C4-2B (cell line): ENCODE measurements at regions not wholly inside any gene's neighbourhood (a gene's known extent, or its start where the extent isn't known, plus 50 kb on each side); places are given as distances from the start of the nearest gene placed in this dataset.

Experiments used
- H3K27ac ChIP-seq: fragments of 450-650 bp; 2 replicates; pipeline ENCODE4 v1.5.1; 2017
- CTCF ChIP-seq: fragments of 450-650 bp; conservative IDR thresholded peaks from 2 replicates; pipeline ENCODE4 v1.5.1; 2017; ENCODE audit warnings: mild to moderate bottlenecking
- ZFX ChIP-seq: fragments of 450-650 bp; IDR thresholded peaks from 2 replicates; pipeline ENCODE4 v1.6.1; 2017

- no peak for TF ChIP-seq ZFX
- TF ChIP-seq CTCF, result no peak
- H3K27ac ChIP-seq, result no peak overlapping the region
Observed at GRCh38 chr3:139283301-139283700, 60.5 kb upstream of the MRPS22 start.

- no peak overlapping the region for H3K27ac ChIP-seq
- TF ChIP-seq CTCF (no peak), ZFX (no peak)
Observed at GRCh38 chr3:139284221-139284620, 59.6 kb upstream of the MRPS22 start.

GRCh38 chr3:139285691-139286090 lies 58.1 kb upstream of the MRPS22 start:
- TF ChIP-seq CTCF (no peak), ZFX (no peak)
- H3K27ac ChIP-seq, result no peak overlapping the region

GRCh38 chr3:139286241-139286640 lies 57.6 kb upstream of the MRPS22 start:
- no peak for TF ChIP-seq ZFX
- TF ChIP-seq CTCF, result no peak
- H3K27ac ChIP-seq, result no peak overlapping the region

- TF ChIP-seq CTCF (no peak), ZFX (no peak)
- no peak overlapping the region for H3K27ac ChIP-seq
Observed at GRCh38 chr3:139286825-139287224, 57.0 kb upstream of the MRPS22 start.

GRCh38 chr3:139287557-139287956 lies 56.3 kb upstream of the MRPS22 start:
- no peak for TF ChIP-seq ZFX
- TF ChIP-seq CTCF, result no peak
- H3K27ac ChIP-seq, result no peak overlapping the region

- TF ChIP-seq ZFX, result no peak
- no peak for TF ChIP-seq CTCF
- no peak overlapping the region for H3K27ac ChIP-seq
Observed at GRCh38 chr3:139288266-139288821, 55.5 kb upstream of the MRPS22 start.
